ENCODE measurements at regions not wholly inside any gene's neighbourhood (a gene's known extent, or its start where the extent isn't known, plus 50 kb on each side); places are given as distances from the start of the nearest gene placed in this dataset.

DNA sequence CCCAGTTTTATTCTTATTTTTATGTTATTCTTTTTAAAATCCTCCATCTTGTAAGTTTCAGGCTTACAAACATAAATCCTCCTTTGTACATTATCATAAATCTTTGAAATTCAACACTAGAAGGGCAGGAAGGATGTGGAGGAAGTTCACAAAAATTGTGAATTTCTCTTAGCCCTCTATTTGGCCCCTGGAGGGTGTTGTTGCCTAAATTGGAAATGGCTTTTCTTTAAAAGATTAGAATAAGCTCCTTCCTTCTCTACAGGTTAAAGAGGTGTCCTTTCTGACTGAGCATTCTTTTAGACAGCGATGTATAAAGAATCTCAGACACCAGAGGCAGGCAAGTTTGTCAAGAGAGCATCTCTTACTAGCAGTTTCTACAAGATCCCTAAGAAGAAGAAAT, 391.7 kb upstream of the OR4E1 start:
- no peak overlapping the region for H3K9ac ChIP-seq (ENCODE audit: low read length)
- no peak overlapping the region for H3K27ac ChIP-seq (ENCODE audit: low read depth, low read length)
- H3K36me3 ChIP-seq (ENCODE audit: control insufficient read depth, insufficient read depth, low read length), result no peaks in the 10 kb centered on the region
- H3K27me3 ChIP-seq (ENCODE audit: control insufficient read depth, insufficient read depth, low read length), result peaks cover 14% of the 10 kb centered on the region; the same call in 1 of the 2 replicates
- H3K9me3 ChIP-seq (ENCODE audit: control insufficient read depth, insufficient read depth, low read depth, low read length), result no peaks in the 10 kb centered on the region
- no peak overlapping the region for H3K4me3 ChIP-seq (ENCODE audit: low read depth, low read length)
- H3K4me1 ChIP-seq (ENCODE audit: control insufficient read depth, insufficient read depth, low read length), result 0 out of 2 replicates have a peak, but pooled peaks cover 3% of the 10 kb centered on the region

DNA sequence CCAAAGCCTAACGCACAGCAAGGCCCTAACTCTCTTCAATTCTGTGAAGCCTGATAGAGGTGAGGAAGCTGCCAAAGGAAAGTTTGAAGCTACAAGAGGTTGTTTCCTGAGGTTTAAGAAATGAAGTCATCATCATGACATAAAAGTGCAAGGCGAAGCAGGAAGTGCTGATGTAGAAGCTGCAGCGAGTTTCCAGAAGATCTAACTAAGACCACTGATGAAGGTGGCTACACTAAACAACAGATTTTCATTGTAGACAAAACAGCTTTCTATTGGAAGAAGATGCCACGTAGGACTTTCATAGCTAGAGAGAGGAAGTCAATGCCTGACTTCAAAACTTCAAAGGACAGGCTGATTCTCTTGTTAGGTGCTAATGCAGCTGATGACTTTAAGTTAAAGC, 385.6 kb upstream of the OR4E1 start:
- Histone ChIP-seq H3K27ac (ENCODE audit: low read depth, low read length) (no peak overlapping the region), H3K9ac (ENCODE audit: low read length) (no peak overlapping the region), H3K4me1 (ENCODE audit: control insufficient read depth, insufficient read depth, low read length) (no peaks in the 10 kb centered on the region), H3K9me3 (ENCODE audit: control insufficient read depth, insufficient read depth, low read depth, low read length) (no peaks in the 10 kb centered on the region), H3K4me3 (ENCODE audit: low read depth, low read length) (no peak overlapping the region), H3K27me3 (ENCODE audit: control insufficient read depth, insufficient read depth, low read length) (no peaks in the 10 kb centered on the region), H3K36me3 (ENCODE audit: control insufficient read depth, insufficient read depth, low read length) (no peaks in the 10 kb centered on the region)

DNA sequence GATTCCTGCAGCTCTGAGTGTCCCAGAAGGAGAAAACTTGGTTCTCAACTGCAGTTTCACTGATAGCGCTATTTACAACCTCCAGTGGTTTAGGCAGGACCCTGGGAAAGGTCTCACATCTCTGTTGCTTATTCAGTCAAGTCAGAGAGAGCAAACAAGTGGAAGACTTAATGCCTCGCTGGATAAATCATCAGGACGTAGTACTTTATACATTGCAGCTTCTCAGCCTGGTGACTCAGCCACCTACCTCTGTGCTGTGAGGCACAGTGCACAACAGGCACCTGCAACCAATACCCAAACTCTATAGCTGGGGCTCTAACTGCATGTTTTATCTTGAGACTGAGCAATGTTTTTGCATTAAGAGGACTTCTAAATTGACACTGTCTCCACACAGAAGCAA, 379.2 kb upstream of the OR4E1 start:
- Histone ChIP-seq H3K27ac (ENCODE audit: low read depth, low read length) (no peak overlapping the region), H3K27me3 (ENCODE audit: control insufficient read depth, insufficient read depth, low read length) (no peaks in the 10 kb centered on the region), H3K9ac (ENCODE audit: low read length) (no peak overlapping the region), H3K4me3 (ENCODE audit: low read depth, low read length) (no peak overlapping the region), H3K9me3 (ENCODE audit: control insufficient read depth, insufficient read depth, low read depth, low read length) (no peaks in the 10 kb centered on the region), H3K36me3 (ENCODE audit: control insufficient read depth, insufficient read depth, low read length) (no peaks in the 10 kb centered on the region), H3K4me1 (ENCODE audit: control insufficient read depth, insufficient read depth, low read length) (no peaks in the 10 kb centered on the region)

DNA sequence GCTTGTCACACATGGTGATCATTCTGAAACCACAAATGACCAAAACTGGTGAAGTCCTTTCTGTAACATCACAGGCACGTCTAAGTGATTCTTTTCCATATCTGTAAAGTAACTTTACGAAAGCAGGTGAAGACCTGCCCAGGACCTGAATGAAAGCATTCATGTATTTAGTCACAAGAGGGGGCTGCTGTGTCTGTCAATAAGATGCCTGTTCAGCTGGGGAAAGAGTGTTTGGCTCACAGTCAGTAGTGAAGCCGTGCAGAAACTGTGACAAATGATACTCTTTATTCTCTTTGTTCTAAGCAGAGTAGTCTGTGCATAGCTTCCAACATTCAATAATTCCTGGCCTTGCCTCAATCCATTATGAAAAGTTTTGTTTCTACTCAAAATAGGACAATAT, 373.5 kb upstream of the OR4E1 start:
- no peaks in the 10 kb centered on the region for H3K9me3 ChIP-seq (ENCODE audit: control insufficient read depth, insufficient read depth, low read depth, low read length)
- no peak overlapping the region for H3K9ac ChIP-seq (ENCODE audit: low read length)
- H3K4me1 ChIP-seq (ENCODE audit: control insufficient read depth, insufficient read depth, low read length), result no peaks in the 10 kb centered on the region
- no peak overlapping the region for H3K4me3 ChIP-seq (ENCODE audit: low read depth, low read length)
- no peak overlapping the region for H3K27ac ChIP-seq (ENCODE audit: low read depth, low read length)
- no peaks in the 10 kb centered on the region for H3K27me3 ChIP-seq (ENCODE audit: control insufficient read depth, insufficient read depth, low read length)
- H3K36me3 ChIP-seq (ENCODE audit: control insufficient read depth, insufficient read depth, low read length), result no peaks in the 10 kb centered on the region

DNA sequence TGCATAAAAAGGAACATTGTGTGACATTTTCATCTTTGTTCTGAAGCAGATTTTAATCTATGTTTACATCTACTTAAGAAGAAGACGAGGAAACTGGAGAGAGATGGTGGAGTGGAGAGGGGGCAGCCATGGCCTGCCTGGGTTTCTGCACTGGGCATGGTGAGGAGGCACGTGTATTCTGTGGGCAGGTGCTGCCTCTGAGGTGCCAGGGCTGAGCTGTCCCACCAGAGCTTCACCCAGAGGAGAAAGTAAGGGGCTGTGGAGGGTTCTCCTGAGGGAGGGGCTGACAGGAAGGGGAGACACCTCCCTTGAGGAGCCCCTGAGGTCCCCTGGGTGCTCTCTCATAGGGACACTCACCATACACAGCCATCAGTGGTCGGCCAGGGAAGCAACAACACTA, 372.4 kb upstream of the OR4E1 start:
- Histone ChIP-seq H3K9me3 (ENCODE audit: control insufficient read depth, insufficient read depth, low read depth, low read length) (no peaks in the 10 kb centered on the region), H3K4me1 (ENCODE audit: control insufficient read depth, insufficient read depth, low read length) (no peaks in the 10 kb centered on the region), H3K36me3 (ENCODE audit: control insufficient read depth, insufficient read depth, low read length) (no peaks in the 10 kb centered on the region), H3K4me3 (ENCODE audit: low read depth, low read length) (no peak overlapping the region), H3K27me3 (ENCODE audit: control insufficient read depth, insufficient read depth, low read length) (no peaks in the 10 kb centered on the region), H3K9ac (ENCODE audit: low read length) (no peak overlapping the region), H3K27ac (ENCODE audit: low read depth, low read length) (no peak overlapping the region)

DNA sequence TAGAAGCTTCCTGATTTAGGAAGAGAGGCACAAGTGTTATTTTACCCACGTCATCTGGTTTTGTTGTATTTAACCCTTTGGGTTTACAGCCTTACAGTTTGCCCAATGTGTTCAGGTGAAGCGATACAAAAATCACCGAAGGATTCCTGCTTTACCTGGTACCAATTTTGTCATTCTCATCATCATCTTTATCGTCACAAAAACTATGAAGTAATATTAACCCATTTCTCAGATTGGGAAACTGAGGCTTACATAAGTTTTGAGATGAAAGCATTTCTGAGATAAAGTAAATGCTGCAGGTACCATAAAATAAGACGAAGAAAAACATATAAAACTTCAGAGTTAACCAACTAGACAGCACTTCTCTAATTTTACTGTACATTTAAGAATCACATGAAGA, 370.6 kb upstream of the OR4E1 start:
- no peaks in the 10 kb centered on the region for H3K9me3 ChIP-seq (ENCODE audit: control insufficient read depth, insufficient read depth, low read depth, low read length)
- no peaks in the 10 kb centered on the region for H3K4me1 ChIP-seq (ENCODE audit: control insufficient read depth, insufficient read depth, low read length)
- H3K27ac ChIP-seq (ENCODE audit: low read depth, low read length), result no peak overlapping the region
- H3K4me3 ChIP-seq (ENCODE audit: low read depth, low read length), result no peak overlapping the region
- H3K27me3 ChIP-seq (ENCODE audit: control insufficient read depth, insufficient read depth, low read length), result no peaks in the 10 kb centered on the region
- H3K36me3 ChIP-seq (ENCODE audit: control insufficient read depth, insufficient read depth, low read length), result no peaks in the 10 kb centered on the region
- no peak overlapping the region for H3K9ac ChIP-seq (ENCODE audit: low read length)

DNA sequence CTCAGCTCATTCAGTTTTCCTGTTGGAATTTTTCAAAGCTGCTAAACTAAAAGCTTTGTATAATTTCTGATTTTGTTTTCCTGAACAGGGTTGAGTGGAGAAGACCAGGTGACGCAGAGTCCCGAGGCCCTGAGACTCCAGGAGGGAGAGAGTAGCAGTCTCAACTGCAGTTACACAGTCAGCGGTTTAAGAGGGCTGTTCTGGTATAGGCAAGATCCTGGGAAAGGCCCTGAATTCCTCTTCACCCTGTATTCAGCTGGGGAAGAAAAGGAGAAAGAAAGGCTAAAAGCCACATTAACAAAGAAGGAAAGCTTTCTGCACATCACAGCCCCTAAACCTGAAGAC, 367.1 kb upstream of the OR4E1 start:
- no peak overlapping the region for H3K4me3 ChIP-seq (ENCODE audit: low read depth, low read length)
- H3K36me3 ChIP-seq (ENCODE audit: control insufficient read depth, insufficient read depth, low read length), result no peaks in the 10 kb centered on the region
- H3K9ac ChIP-seq (ENCODE audit: low read length), result no peak overlapping the region
- H3K4me1 ChIP-seq (ENCODE audit: control insufficient read depth, insufficient read depth, low read length), result no peaks in the 10 kb centered on the region
- H3K9me3 ChIP-seq (ENCODE audit: control insufficient read depth, insufficient read depth, low read depth, low read length), result no peaks in the 10 kb centered on the region
- H3K27me3 ChIP-seq (ENCODE audit: control insufficient read depth, insufficient read depth, low read length), result no peaks in the 10 kb centered on the region; the same call in 1 of the 2 replicates
- H3K27ac ChIP-seq (ENCODE audit: low read depth, low read length), result no peak overlapping the region

DNA sequence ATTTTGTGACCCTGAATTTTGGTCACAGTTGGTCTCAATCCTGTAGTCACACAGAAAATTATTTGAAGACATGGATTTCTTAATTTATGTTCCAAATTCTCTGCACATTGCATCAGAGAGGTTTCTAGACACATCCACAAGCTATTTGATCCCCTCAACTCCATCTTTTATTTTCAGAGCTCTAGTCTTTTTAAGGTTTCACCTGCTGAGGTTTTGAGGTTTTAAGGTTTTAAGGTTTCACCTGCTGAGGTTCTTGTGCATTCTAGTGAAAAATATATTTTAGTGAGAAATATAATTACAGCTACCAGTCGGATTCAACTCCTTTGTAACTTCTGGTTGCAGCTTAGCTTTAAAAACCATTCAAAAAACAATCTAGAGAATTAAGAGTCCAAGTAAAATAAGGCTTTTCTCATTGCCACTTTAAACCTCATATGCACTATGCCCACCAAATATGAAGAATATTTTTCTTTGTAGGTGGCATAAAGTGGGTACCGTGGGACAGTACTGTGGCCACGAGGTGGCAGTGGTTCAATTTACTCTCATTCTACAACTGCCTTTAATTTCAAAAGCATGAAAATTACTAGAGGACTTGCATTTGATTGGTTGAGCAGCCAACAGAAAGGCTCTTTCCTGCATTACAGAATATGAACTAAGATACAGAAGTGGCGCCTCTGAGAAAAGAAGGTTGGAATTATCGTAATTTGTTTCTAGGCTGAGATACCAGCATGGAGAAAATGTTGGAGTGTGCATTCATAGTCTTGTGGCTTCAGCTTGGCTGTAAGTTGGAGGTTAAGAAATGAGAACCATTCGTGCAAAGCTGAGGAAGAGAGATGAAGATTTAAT, 366.5 kb upstream of the OR4E1 start:
- H3K27me3 ChIP-seq (ENCODE audit: control insufficient read depth, insufficient read depth, low read length), result no peaks in the 10 kb centered on the region; the same call in 1 of the 2 replicates
- H3K27ac ChIP-seq (ENCODE audit: low read depth, low read length), result no peak overlapping the region
- H3K4me1 ChIP-seq (ENCODE audit: control insufficient read depth, insufficient read depth, low read length), result no peaks in the 10 kb centered on the region
- H3K9me3 ChIP-seq (ENCODE audit: control insufficient read depth, insufficient read depth, low read depth, low read length), result no peaks in the 10 kb centered on the region
- no peaks in the 10 kb centered on the region for H3K36me3 ChIP-seq (ENCODE audit: control insufficient read depth, insufficient read depth, low read length)
- no peak overlapping the region for H3K9ac ChIP-seq (ENCODE audit: low read length)
- no peak overlapping the region for H3K4me3 ChIP-seq (ENCODE audit: low read depth, low read length)

DNA sequence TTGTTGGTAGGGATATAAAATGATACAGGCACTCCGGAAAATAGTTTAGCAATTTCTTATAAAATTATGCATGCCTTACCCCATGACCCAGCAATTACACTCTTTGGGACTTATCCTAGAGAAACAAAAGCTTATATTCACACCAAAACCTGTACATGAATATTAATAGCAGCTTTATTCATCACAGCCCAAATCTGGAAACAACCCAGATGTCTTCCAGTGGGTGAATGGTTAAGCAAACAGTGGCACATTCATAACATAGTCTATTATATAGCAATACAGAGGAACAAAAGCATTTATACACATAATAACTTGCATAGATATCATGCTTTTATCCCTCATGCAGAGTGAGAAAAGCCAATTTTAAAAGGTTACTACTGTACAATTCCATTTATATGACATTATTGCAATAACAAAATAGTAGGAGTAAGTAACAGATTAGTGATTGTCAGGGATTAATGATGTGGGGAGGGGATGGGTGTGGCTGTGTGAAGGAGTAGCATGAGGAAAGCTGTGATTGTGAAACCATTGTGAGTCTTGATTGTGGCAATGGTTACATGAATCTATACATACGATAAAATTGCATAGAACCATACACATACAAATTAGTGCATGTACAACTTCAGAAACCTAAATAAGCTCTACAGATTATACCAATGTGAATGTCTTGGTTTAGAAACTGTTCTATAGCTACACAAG, 363.1 kb upstream of the OR4E1 start:
- no peaks in the 10 kb centered on the region; the same call in 1 of the 2 replicates for H3K27me3 ChIP-seq (ENCODE audit: control insufficient read depth, insufficient read depth, low read length)
- H3K4me3 ChIP-seq (ENCODE audit: low read depth, low read length), result no peak overlapping the region
- H3K9ac ChIP-seq (ENCODE audit: low read length), result no peak overlapping the region
- H3K4me1 ChIP-seq (ENCODE audit: control insufficient read depth, insufficient read depth, low read length), result no peaks in the 10 kb centered on the region
- no peaks in the 10 kb centered on the region for H3K36me3 ChIP-seq (ENCODE audit: control insufficient read depth, insufficient read depth, low read length)
- H3K9me3 ChIP-seq (ENCODE audit: control insufficient read depth, insufficient read depth, low read depth, low read length), result no peaks in the 10 kb centered on the region
- H3K27ac ChIP-seq (ENCODE audit: low read depth, low read length), result no peak overlapping the region

DNA sequence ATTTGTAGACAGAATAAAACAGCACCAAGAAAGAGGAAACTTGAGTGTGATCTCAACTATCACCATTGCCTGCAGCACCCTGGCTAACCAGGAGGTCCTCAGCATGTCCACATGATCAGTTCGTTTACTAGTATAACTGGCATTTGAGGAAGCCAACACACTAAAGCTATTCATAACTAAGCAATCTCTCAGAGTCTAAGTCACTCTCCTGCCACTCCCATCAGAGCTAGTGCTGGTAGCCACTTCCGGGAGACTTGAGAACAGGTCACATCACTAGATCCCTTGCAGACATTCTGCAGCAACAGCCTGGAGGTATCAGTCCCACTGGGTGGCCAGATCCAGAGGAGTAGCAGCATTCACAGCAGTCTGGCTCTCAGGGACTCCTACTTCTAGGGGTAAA, 352.9 kb upstream of the OR4E1 start:
- 0 out of 2 replicates have a peak, but pooled peaks cover 2% of the 10 kb centered on the region for H3K27me3 ChIP-seq (ENCODE audit: control insufficient read depth, insufficient read depth, low read length)
- H3K27ac ChIP-seq (ENCODE audit: low read depth, low read length), result no peak overlapping the region
- no peaks in the 10 kb centered on the region for H3K9me3 ChIP-seq (ENCODE audit: control insufficient read depth, insufficient read depth, low read depth, low read length)
- no peak overlapping the region for H3K9ac ChIP-seq (ENCODE audit: low read length)
- no peak overlapping the region for H3K4me3 ChIP-seq (ENCODE audit: low read depth, low read length)
- H3K36me3 ChIP-seq (ENCODE audit: control insufficient read depth, insufficient read depth, low read length), result no peaks in the 10 kb centered on the region
- no peaks in the 10 kb centered on the region for H3K4me1 ChIP-seq (ENCODE audit: control insufficient read depth, insufficient read depth, low read length)

DNA sequence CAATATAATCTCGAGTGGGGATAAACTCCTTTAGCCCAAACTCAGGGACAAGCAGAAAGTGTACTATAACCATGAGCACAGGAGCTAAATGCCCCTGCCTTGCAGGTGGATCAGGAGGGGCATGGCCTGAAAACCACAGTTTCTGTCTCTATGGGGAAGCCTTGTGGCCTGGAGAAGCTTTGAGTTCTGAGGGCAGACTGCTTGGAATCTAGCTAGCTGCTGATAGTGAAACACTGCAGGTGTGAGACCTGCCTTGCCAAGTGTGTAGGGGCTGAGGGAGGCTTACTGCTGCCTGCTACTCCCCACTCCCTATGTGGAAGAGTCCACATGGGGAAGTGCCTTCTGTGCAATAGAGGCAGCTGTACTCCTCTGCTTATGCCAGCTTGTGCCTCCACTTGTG, 352.3 kb upstream of the OR4E1 start:
- no peak overlapping the region for H3K4me3 ChIP-seq (ENCODE audit: low read depth, low read length)
- H3K9ac ChIP-seq (ENCODE audit: low read length), result no peak overlapping the region
- no peak overlapping the region for H3K27ac ChIP-seq (ENCODE audit: low read depth, low read length)
- 0 out of 2 replicates have a peak, but pooled peaks cover 2% of the 10 kb centered on the region for H3K27me3 ChIP-seq (ENCODE audit: control insufficient read depth, insufficient read depth, low read length)
- no peaks in the 10 kb centered on the region for H3K9me3 ChIP-seq (ENCODE audit: control insufficient read depth, insufficient read depth, low read depth, low read length)
- no peaks in the 10 kb centered on the region for H3K36me3 ChIP-seq (ENCODE audit: control insufficient read depth, insufficient read depth, low read length)
- no peaks in the 10 kb centered on the region for H3K4me1 ChIP-seq (ENCODE audit: control insufficient read depth, insufficient read depth, low read length)

Measured in HUES6 (cell line).